GM18909 (cell line): ENCODE measurements at regions not wholly inside any gene's neighbourhood (a gene's known extent, or its start where the extent isn't known, plus 50 kb on each side); places are given as distances from the start of the nearest gene placed in this dataset.

Experiments used
- ATAC-seq: cut with Tn5 transposase; IDR thresholded peaks from one replicate; pipeline ENCODE4 v1.9.1; 2021; ENCODE audit warnings: mild to moderate bottlenecking; ENCODE audit not compliant: unreplicated experiment, poor library complexity

- no peak for ATAC-seq
Measured at GRCh38 chr2:13003500-13003899, 286.8 kb downstream of the TRIB2 start.

DNA sequence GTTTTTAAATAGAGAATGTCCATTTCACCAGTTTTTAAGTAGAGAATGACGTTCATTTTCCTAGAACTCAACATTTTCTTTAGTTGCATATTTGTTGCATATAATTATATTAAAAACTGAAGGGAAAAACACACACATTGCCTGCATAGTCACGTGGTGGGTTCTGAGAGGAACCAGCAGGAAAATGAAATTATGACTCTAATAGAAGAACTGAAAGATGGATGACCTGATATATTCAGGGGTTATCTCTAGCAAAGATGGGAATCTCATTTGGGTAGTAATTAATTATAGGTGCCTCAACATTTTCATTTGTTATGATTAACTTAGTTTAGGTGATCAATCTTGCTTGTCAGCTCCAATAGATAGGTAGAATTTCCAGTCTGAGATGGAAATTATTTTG lies 288.3 kb downstream of the TRIB2 start:
- ATAC-seq: no peak

GRCh38 chr2:13005761-13006335 lies 289.1 kb downstream of the TRIB2 start:
- no peak for ATAC-seq

DNA sequence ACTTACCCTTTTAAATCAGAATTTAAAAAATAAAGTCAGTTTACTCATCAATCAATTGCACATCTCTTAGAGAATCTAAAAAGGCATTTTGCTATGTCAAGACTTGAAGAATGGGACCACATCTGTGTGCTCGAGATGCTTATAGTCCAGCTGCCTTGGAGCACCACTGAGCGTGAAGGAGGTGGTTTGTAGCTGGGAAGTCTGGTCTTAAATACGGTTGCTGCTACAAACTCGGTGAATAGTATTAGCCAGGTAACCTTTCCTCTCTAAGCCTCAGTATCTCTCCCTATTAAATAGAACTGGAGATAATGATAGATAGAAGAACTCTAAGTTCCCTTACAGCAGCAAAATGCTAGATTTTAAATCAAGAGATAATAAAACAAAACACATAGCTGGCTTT lies 289.7 kb downstream of the TRIB2 start:
- ATAC-seq: no peak

DNA sequence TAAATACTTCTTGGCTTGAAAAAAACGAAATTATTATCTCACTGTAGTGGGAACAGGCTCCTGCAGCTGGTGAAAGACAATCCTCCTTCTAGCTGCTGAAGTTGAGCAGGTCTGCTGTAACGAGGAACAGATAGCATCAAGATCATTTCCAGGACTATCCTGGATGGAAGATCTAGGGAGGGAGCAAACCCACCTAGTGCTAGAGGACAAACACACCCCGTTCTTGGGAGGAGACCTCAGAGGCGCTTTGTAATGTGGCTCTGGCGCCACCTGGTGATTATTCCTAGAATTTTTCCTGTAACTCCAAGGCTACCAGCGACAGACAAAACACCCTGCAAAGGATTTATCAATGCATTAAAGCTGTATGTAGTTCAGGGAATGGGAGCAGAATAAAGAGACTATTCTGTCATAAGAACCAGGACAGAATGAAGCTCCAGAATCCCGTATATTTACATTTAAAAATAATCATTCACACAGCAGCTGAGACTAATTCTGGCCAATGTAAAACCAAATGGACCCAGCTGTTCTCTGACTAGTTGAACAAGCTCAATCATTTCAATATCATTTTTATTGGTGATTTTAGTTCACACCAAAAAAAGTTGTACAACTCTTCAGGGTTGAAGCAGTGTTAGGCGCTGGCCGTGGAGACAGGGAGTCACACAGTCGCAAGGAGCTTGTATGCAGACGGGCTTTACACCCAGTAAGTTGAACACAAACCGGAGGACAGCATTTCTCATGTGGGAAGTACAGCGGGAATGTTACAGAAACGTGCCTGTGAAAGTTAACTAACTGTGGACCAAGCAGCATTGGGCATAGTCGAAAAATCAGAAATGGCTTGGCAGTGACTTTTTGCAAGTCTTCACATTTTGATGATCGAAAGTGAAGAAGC lies 290.3 kb downstream of the TRIB2 start:
- peak; percentile 89 for ATAC-seq

GRCh38 chr2:13009027-13009642 lies 292.4 kb downstream of the TRIB2 start:
- ATAC-seq: no peak

GRCh38 chr2:13010283-13010682 lies 293.5 kb downstream of the TRIB2 start:
- no peak for ATAC-seq

DNA sequence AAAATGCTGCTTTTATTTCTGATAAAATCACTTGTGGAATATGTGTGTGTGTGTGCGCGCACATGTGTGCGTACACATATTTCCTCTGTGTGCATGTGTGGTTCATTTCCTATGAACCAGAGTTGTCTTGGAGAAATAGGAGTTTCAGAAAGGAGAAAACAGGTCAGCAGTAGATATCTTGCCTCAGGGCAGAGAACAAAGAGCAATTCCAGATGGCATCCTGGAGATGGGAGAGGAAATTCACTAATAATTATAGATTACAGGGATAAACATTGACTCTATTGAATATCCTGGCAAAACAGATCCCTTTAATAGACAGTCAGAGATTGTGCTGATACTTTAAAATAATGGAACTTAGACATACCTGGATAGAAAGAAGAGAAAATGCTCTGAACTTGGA lies 298.0 kb downstream of the TRIB2 start:
- no peak for ATAC-seq

DNA sequence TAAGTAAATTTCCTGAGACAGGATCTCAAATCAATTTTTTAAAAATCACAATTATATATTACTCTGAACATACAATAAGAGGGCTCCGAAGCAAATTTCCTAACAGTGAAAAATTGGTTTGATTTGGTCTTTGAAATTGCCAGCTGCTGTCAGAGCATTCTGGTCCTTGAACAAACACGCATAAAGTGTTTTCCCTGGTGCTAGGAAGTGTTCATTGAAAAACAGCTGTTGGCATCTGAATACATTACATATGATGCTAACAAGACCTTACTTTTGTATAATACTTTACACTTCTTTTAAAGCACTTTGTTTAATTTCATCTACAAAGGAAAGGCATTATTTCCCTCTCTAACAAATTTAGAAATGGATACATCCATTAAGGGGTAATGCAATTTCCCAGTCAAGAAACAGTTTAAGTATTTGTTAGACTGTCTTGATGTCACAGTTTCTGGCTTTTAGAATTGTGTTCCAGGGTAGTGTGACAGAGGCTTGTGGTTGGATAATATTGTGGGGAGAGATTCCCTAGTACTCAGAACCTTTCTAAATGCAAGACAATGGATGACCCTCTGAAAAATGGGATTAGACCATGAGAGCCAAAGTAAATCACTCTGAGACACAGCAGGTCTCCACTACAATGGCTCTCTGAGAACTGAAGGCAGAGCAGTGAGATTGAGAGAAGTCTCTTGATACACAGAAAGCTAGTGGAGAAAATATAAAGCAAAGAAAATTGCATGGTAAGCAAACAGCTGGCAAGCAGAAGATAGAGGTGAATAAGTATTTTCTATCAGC lies 299.0 kb downstream of the TRIB2 start:
- no peak for ATAC-seq

DNA sequence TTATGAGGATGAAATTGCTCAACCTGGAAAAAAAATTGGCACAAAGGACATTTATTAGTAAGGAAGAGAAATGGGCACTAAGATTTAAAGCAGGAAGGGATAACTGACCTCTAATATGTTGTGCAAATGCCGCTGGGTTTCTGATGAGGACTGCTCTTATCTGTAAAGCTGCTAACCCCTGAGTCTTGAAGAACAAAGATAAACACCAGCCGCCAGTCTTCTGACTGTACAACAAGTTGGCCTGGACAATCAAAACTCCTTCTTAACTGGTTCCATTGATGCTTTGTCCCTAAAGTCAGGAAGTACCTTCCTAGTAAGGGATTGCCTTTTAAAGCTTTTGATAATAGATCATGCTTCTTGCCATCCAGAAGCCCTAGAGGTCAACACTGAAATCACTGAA lies 301.8 kb downstream of the TRIB2 start:
- no peak for ATAC-seq

DNA sequence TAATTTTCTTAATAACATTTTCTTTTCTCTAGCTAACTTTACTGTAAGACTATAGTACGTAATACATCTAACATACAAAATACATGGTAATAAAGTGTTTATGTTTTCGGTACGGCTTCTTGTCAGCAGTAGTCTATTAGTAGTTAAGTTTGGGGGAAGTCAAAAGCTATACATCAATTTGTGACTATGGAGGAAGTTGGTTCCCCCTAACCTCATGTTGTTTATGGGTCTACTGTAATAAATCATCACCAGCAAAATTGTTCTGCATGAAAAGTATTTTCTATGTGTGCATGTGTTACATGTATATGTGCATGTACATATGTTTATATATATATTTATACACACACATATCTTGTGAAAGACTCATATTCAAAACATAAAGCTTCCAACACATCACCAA lies 303.0 kb downstream of the TRIB2 start:
- ATAC-seq: no peak

DNA sequence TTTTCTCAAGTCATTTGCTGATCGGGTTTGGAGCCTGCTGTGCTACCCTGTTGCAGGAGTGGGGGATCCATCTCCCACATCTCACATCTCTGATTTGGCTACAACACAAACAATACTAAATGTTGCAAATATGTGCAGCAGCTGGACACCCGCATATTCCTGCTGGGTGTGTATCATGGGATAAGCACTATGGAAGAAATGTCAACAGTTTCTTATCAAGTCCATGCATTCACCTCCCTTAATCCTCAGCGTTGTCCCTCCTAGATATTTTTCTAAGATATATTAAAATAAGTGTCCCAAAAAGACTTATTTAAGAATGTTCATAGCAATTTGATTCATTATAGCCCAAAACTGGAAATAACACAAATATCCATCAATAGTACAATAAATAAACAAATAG lies 303.7 kb downstream of the TRIB2 start:
- ATAC-seq: no peak

- ATAC-seq: no peak
Measured at GRCh38 chr2:13021470-13021957, 304.8 kb downstream of the TRIB2 start.

GRCh38 chr2:13030606-13031005 lies 313.9 kb downstream of the TRIB2 start:
- no peak for ATAC-seq

DNA sequence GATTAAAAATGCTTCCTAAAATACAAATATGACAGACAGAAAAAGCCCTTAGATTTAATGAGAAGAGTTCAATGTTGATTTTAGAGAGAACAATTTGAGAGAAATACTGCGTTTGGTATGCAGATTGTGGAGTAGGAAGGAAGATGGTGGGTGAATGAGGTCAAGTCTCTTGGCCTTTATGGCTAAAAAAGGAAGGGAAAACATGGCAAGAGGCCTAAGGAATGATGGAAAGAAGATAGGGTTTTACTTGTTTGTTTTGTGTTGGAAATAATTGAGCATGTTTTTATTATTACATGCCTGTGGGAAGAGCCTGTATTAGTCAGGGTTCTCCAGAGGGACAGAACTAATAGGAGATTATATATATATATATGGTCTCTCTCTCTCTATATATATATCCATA lies 318.1 kb downstream of the TRIB2 start:
- ATAC-seq: no peak

DNA sequence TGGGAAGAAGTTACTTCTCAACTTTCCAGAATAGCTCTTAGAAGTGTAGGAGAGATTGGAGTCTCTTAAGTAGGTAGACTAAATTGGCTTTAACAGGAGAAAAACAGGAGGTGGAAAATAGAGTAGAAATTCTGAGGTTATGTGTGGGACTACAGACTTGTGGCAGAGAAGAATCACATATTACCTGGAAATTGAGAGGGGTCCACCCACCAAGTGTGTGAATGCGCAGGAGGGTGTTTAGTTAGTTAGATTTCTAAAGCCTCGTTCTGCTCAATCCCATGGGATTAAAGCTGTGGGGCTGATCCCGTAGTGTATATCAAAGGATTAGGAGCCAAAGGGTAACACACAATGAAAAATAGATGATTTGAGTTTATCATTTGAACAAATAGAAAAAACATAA lies 319.1 kb downstream of the TRIB2 start:
- no peak for ATAC-seq

- no peak for ATAC-seq
Measured at GRCh38 chr2:13040043-13040442, 323.3 kb downstream of the TRIB2 start.

DNA sequence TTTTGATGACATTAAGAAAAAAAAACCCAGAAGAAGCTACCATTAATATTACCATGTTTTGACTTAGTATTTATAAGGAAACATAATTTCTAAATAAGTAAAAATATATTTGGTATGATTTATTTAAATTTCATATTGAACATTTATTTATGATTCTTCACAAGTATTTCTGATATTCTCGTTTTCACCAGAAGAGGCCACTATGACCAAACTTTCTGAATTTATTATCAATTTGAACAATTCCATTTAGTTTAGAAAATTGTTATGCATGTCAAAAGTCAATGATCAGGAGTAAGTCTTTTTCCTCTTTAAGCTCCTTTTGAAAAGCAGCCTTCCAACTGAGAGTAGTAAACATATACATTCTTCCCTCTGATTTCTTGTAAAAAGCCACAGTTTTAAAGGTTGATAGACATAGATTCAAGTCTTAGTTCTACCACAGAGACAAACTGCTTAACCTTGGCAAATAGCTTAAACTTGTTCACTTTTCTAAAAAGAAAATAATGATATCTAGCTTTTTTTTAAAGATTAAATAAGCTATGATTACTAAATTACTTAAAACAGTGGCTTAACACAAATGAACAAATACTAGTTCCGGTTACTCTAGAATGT lies 329.9 kb downstream of the TRIB2 start:
- no peak for ATAC-seq

GRCh38 chr2:13050764-13051163 lies 334.0 kb downstream of the TRIB2 start:
- ATAC-seq: no peak

DNA sequence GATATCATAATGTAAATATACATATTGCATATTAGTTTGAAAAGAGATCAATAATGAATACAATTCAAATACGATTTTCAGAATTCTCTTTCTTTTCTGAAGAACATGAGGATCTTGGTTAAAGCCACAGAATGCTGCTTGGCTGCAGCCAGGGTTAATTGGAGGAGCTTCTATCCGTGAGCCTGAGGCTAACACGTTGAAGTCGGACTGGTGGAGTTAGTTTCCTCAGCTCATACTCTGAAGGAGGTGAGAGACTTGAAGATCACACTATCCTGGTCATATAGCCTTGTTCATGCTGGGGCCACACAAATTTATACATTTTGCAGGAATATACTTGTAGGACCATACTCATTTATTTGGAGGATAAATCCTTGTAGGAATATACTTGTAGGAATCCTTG lies 335.8 kb downstream of the TRIB2 start:
- no peak for ATAC-seq
